HG03025 (cell line): ENCODE measurements at regions not wholly inside any gene's neighbourhood (a gene's known extent, or its start where the extent isn't known, plus 50 kb on each side); places are given as distances from the start of the nearest gene placed in this dataset.
"Not testable (repeated sequence)": the region's sequence is repeated elsewhere in the genome, so short reads cannot be mapped to it uniquely, and the experiment has no call there.

Experiments used
- ATAC-seq: cut with Tn5 transposase; IDR thresholded peaks from one replicate; pipeline ENCODE4 v1.9.1; 2021; ENCODE audit warnings: mild to moderate bottlenecking, moderate library complexity; ENCODE audit not compliant: unreplicated experiment, low FRiP score

- no peak for ATAC-seq
Measured at GRCh38 chr10:84626397-84627087, 298.2 kb downstream of the CCSER2 start.

- no peak for ATAC-seq
Measured at GRCh38 chr10:84632866-84633265, 304.5 kb downstream of the CCSER2 start.

GRCh38 chr10:84634636-84635035 lies 306.2 kb downstream of the CCSER2 start:
- no peak for ATAC-seq

- ATAC-seq: not testable (repeated sequence)
Measured at GRCh38 chr10:84650628-84651027, 322.2 kb downstream of the CCSER2 start.

- no peak for ATAC-seq
Measured at GRCh38 chr10:84654671-84655070, 326.3 kb downstream of the CCSER2 start.

DNA sequence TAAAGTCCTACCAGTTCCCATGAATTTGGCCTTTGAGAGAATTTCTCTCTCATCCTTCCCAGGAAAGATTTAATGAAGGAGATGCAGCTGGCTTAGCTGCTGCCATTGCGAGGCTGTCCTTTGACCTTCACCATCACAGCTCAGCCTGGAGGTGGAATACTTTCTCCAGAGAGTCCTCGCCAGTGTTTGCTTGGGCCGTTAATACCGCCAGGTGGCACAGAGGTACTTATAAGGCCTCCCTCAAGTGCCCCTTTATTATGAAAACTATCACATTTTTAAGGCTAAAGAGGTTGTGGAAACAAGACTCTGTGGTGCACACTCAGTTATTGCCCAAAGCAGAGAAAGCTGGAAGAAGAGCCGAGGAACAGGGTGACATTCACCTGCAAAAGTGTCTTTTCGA lies 330.6 kb downstream of the CCSER2 start:
- ATAC-seq: no peak

GRCh38 chr10:84659497-84660439 lies 331.4 kb downstream of the CCSER2 start:
- no peak for ATAC-seq

- no peak for ATAC-seq
Measured at GRCh38 chr10:84660450-84661159, 332.2 kb downstream of the CCSER2 start.

DNA sequence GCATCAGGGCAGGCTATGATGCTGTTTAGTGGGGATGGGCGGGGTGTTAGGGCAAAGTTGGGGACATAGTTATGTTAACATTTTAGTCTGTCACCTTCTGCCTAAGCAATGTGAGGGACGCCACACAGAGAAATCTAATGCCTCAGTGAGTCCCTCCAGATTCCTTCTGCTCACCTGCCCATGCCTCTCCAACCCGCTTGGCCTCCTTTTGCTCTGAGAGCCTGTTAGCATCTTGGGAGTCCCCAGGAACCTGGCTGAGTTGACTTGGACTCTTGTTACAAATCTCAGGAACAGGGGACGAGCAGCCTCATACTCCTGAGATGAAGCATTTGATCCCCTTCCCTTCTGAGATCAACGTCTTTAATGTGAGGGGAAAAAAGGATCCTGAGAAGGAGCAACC lies 336.8 kb downstream of the CCSER2 start:
- no peak for ATAC-seq

DNA sequence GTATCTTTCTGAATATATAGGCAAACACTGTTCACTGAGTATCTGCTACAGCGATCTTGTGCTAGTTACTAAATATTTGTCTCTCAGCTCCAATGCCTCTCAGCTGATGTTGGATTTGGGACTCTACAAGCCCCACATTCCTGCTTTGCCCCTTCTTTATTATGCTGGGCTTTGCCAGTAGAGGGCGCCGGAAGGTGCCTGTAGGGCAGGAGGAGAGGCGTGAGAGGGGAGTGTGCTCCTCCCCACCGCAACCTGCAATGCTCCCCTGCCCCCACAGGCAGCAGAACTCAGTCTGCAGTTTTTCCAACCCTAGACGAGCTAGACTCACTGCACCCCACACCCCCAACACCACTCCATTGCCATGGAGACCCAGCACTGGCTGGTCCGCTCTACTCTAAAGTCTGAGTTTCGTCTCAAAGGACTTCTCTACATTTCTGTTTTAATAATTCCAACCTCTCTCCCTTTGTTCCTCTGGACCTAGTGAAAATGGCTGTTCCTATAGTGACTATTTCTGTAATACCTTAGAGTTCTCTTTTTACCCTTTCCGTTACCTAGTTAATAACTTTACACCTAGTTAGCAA lies 337.6 kb downstream of the CCSER2 start:
- no peak for ATAC-seq

- no peak for ATAC-seq
Measured at GRCh38 chr10:84668186-84668763, 339.9 kb downstream of the CCSER2 start.

DNA sequence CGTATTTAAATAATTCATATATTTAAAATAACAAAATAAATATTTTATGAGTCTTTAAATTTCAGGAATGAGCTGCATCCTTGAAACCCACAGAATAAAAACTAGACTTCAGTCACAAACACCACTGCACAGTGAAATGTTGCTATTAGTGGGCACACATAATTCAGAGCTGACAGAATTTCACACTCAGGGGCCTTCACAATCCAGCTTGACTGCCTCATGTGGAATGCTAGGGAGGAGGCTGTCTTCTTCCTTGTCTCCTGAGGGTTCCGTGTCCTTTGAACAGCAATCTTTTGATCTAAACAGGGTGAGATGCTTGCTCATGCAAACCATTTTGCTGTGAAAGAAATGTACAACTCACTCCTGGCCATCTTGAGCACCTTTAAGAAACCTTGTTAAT lies 346.7 kb downstream of the CCSER2 start:
- no peak for ATAC-seq

- ATAC-seq: no peak
Measured at GRCh38 chr10:84676536-84676935, 348.1 kb downstream of the CCSER2 start.

- no peak for ATAC-seq
Measured at GRCh38 chr10:84681781-84682180, 353.4 kb downstream of the CCSER2 start.

GRCh38 chr10:84683550-84683949 lies 355.2 kb downstream of the CCSER2 start:
- no peak for ATAC-seq

DNA sequence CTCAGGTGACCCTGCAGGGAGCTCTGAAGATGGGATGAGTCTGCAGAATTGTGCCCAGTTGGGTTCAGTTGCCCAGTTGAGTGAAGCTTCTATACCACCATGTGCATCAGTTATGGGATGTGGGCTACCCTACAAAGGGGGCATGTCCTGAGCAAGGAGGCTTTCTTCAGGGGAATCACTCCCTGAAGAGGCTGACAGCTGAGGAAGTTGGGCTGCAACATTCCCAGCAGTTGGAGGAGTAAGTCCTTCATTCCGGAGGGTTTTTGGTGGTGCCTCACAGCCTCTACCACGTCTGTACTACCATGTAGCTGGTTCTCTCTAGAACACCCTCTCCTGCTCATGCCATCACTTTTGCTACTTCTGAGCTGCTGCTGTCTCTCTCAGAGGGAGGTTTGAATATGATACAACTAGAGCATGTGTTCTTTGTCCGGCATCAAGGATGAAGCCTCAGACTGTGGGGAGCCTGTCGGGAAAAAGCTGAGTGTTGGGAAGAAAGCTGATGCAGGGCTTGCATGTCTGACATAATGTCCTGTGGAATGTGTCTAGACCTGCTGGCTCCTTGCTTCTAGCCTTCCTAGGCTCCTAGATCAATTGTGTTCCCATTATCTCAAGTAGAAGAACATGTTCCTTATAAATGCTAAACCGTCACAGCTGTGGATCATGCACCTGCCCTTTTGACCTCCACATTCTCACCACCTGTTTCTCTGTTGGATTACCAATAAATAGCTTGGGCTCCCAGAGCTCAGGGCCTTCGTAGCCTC lies 355.8 kb downstream of the CCSER2 start:
- ATAC-seq: no peak

- ATAC-seq: no peak
Measured at GRCh38 chr10:84685047-84685660, 356.8 kb downstream of the CCSER2 start.

DNA sequence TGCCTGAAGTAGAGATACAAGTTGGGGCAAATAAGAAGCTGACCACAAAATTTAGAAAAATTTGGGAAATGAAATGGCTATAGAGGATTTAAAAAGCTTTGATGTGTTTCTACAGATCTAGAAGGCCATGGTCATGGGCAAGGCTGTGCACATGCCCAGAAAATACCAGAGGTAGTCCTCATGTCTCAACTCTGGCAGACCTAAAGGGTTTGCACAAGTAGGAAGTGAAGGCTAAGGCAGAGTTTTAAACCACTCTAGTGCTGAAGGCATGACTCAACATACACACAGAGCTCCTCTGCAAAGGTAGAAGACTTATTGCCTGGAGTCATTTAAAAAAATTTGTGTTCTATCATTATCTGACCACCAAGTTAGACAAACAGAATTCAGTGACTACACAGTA lies 364.6 kb downstream of the CCSER2 start:
- no peak for ATAC-seq

GRCh38 chr10:84695902-84696301 lies 367.5 kb downstream of the CCSER2 start:
- no peak for ATAC-seq
